GM23338 (cell line): ENCODE measurements at regions not wholly inside any gene's neighbourhood (a gene's known extent, or its start where the extent isn't known, plus 50 kb on each side); places are given as distances from the start of the nearest gene placed in this dataset.
A peak's percentile ranks its signal among the peaks of the same experiment; 100 is the strongest.

Experiments
- ATAC-seq: fragments of 200-7000 bp; cut with Tn5 transposase; 3 replicates; pipeline ENCODE4 v1.9.1; 2020
- DNase-seq: peaks from one replicate; pipeline ENCODE4 v3.0.0-alpha.2; 2015; ENCODE audit warnings: low spot score
- H2AFZ ChIP-seq: fragments of 200-600 bp; sonication (generic); 2 replicates; pipeline ENCODE4 v1.8.0; 2016; ENCODE audit warnings: antibody characterized with exemption, mild to moderate bottlenecking, moderate library complexity
- H3F3A ChIP-seq: fragments of 200-600 bp; sonication (generic); replicated peaks from 2 replicates; pipeline ENCODE4 v1.8.0; 2017; ENCODE audit warnings: antibody characterized with exemption, mixed run types, low read depth
- H3K27ac ChIP-seq: fragments of 200-600 bp; sonication (generic); 2 replicates; pipeline ENCODE4 v1.6.1; 2016; ENCODE audit warnings: low read depth
- H3K27me3 ChIP-seq: fragments of 200-600 bp; sonication (generic); 2 replicates; pipeline ENCODE4 v1.8.0; 2016; ENCODE audit warnings: mild to moderate bottlenecking, mixed run types, moderate library complexity; ENCODE audit not compliant: insufficient read depth
- H3K36me3 ChIP-seq: fragments of 200-600 bp; sonication (generic); 2 replicates; pipeline ENCODE4 v1.8.0; 2016; ENCODE audit warnings: mild to moderate bottlenecking; ENCODE audit not compliant: insufficient read depth
- H3K4me1 ChIP-seq: fragments of 200-600 bp; sonication (generic); 2 replicates; pipeline ENCODE4 v1.8.0; 2016; ENCODE audit warnings: mild to moderate bottlenecking, moderate library complexity; ENCODE audit not compliant: insufficient read depth
- H3K4me2 ChIP-seq: fragments of 200-600 bp; sonication (generic); 2 replicates; pipeline ENCODE4 v1.7.1; 2017; ENCODE audit warnings: mixed run types
- H3K4me3 ChIP-seq: fragments of 200-600 bp; sonication (generic); 2 replicates; pipeline ENCODE4 v1.6.1; 2016; ENCODE audit warnings: mixed run types
- H3K79me2 ChIP-seq: fragments of 200-600 bp; sonication (generic); replicated peaks from 2 replicates; pipeline ENCODE4 v1.8.0; 2017; ENCODE audit warnings: mild to moderate bottlenecking; ENCODE audit not compliant: insufficient read depth
- H3K9me2 ChIP-seq: fragments of 200-600 bp; sonication (generic); 2 replicates; pipeline ENCODE4 v1.8.0; 2017; ENCODE audit not compliant: insufficient read depth
- H4K20me1 ChIP-seq: fragments of 200-600 bp; sonication (generic); replicated peaks from 2 replicates; pipeline ENCODE4 v1.8.0; 2017; ENCODE audit warnings: mild to moderate bottlenecking; ENCODE audit not compliant: insufficient read depth
- H3K27ac Mint-ChIP-seq: 2 replicates; pipeline ENCODE4 v1.8.0; 2020; ENCODE audit warnings: inconsistent platforms, mild to moderate bottlenecking, moderate library complexity, mixed read lengths
- H3K27me3 Mint-ChIP-seq: 3 replicates; pipeline ENCODE4 v1.8.0; 2022; ENCODE audit warnings: low read depth, mild to moderate bottlenecking, moderate library complexity, mixed read lengths, inconsistent platforms; ENCODE audit not compliant: insufficient read depth, poor library complexity
- H3K36me3 Mint-ChIP-seq: 3 replicates; pipeline ENCODE4 v1.8.0; 2021; ENCODE audit warnings: low read depth, mild to moderate bottlenecking, inconsistent platforms, moderate library complexity, mixed read lengths
- H3K4me1 Mint-ChIP-seq: 3 replicates; pipeline ENCODE4 v1.8.0; 2020; ENCODE audit warnings: mild to moderate bottlenecking, inconsistent platforms, mixed read lengths
- H3K4me3 Mint-ChIP-seq: 3 replicates; pipeline ENCODE4 v1.8.0; 2021; ENCODE audit warnings: moderate library complexity, mild to moderate bottlenecking, inconsistent platforms, mixed read lengths
- H3K9me3 Mint-ChIP-seq: 3 replicates; pipeline ENCODE4 v1.8.0; 2020; ENCODE audit warnings: moderate library complexity, mild to moderate bottlenecking, inconsistent platforms, mixed read lengths
- CREB1 ChIP-seq: fragments of 250-450 bp; sonication (Bioruptor Pico); IDR thresholded peaks from 2 replicates; pipeline ENCODE4 v1.5.0; 2020; ENCODE audit warnings: low read depth, mild to moderate bottlenecking, moderate library complexity
- CTCF ChIP-seq, 2 experiments: fragments of 200-600 bp in 1 of 2; sonication (generic) in 1 of 2; conservative IDR thresholded peaks; 2 replicates each; pipeline versions ENCODE4 v1.5.1 to v1.6.1; 2016 to 2017; ENCODE audit warnings: antibody characterized with exemption in 2 of 2, low read depth in 2 of 2, mild to moderate bottlenecking in 2 of 2, moderate library complexity in 1 of 2
- EZH2 ChIP-seq: fragments of 200-600 bp; sonication (generic); IDR thresholded peaks from one replicate; pipeline ENCODE4 v1.8.0; 2017; ENCODE audit warnings: antibody characterized with exemption, mild to moderate bottlenecking, low read depth; ENCODE audit not compliant: unreplicated experiment
- EZH2phosphoT487 ChIP-seq: fragments of 200-600 bp; sonication (generic); IDR thresholded peaks from one replicate; pipeline ENCODE4 v1.8.1; 2018; ENCODE audit warnings: antibody characterized with exemption; ENCODE audit not compliant: unreplicated experiment
- JUNB ChIP-seq: IDR thresholded peaks from one replicate; pipeline ENCODE4 v1.6.1; 2016; ENCODE audit warnings: antibody characterized with exemption; ENCODE audit not compliant: unreplicated experiment
- NANOG ChIP-seq: IDR thresholded peaks from 2 replicates; pipeline ENCODE4 v1.6.1; 2016; ENCODE audit warnings: antibody characterized with exemption, borderline replicate concordance
- POLR2AphosphoS5 ChIP-seq: IDR thresholded peaks from 2 replicates; pipeline ENCODE4 v1.6.1; 2016; ENCODE audit warnings: antibody characterized with exemption, low read depth
- REST ChIP-seq: IDR thresholded peaks from one replicate; pipeline ENCODE4 v1.6.1; 2018; ENCODE audit warnings: antibody characterized with exemption; ENCODE audit not compliant: unreplicated experiment
- STAT1 ChIP-seq: IDR thresholded peaks from one replicate; pipeline ENCODE4 v1.6.1; 2016; ENCODE audit warnings: antibody characterized with exemption; ENCODE audit not compliant: unreplicated experiment
- ZNF331 ChIP-seq: fragments of 250-450 bp; sonication (Bioruptor Pico); IDR thresholded peaks from 2 replicates; pipeline ENCODE4 v1.5.0; 2020; ENCODE audit warnings: low read depth, mild to moderate bottlenecking, moderate library complexity
- ZNF462 ChIP-seq: fragments of 250-450 bp; sonication (Bioruptor Pico); IDR thresholded peaks from 2 replicates; pipeline ENCODE4 v1.5.0; 2020; ENCODE audit warnings: mild to moderate bottlenecking, moderate library complexity

- Mint-ChIP-seq H3K9me3 (peaks cover 3% of the 10 kb centered on the region; the same call in 1 of the 3 replicates), H3K36me3 (no peaks in the 10 kb centered on the region), H3K27ac (no peak overlapping the region), H3K27me3 (peaks cover 2% of the 10 kb centered on the region), H3K4me1 (no peaks in the 10 kb centered on the region), H3K4me3 (no peak overlapping the region)
- H3K27me3 ChIP-seq = no peaks in the 10 kb centered on the region
- no peaks in the 10 kb centered on the region for H4K20me1 ChIP-seq
- ATAC-seq (no peak), DNase-seq (no peak)
- H3K36me3 ChIP-seq = no peaks in the 10 kb centered on the region
- no peak overlapping the region for H3K4me2 ChIP-seq
- H3K4me3 ChIP-seq = no peak overlapping the region
- no peaks in the 10 kb centered on the region for H3F3A ChIP-seq
- TF ChIP-seq ZNF462 (CRISPR knock-in tag) = no peak
- no peak for TF ChIP-seq CREB1 (CRISPR knock-in tag)
- no peak for TF ChIP-seq EZH2phosphoT487
- H2AFZ ChIP-seq = no peak overlapping the region
- H3K4me1 ChIP-seq = no peaks in the 10 kb centered on the region
- no peak overlapping the region for H3K27ac ChIP-seq
- H3K79me2 ChIP-seq = no peaks in the 10 kb centered on the region
- no peaks in the 10 kb centered on the region for H3K9me2 ChIP-seq
These were observed 915.4 kb downstream of the GATA3 start for GRCh38 chr10:8969853-8970252.

GRCh38 chr10:8975535-8975934, 921.0 kb downstream of the GATA3 start:
- Histone ChIP-seq H3K79me2 (no peaks in the 10 kb centered on the region), H3K9me2 (0 out of 2 replicates have a peak, but pooled peaks cover 3% of the 10 kb centered on the region), H3K27me3 (no peaks in the 10 kb centered on the region), H3F3A (no peaks in the 10 kb centered on the region), H3K27ac (no peak overlapping the region), H3K36me3 (no peaks in the 10 kb centered on the region), H3K4me3 (no peak overlapping the region), H3K4me1 (no peaks in the 10 kb centered on the region), H4K20me1 (no peaks in the 10 kb centered on the region), H3K4me2 (no peak overlapping the region), H2AFZ (peak overlapping the region; percentile 32; the same call in 1 of the 2 replicates)
- no peak for ATAC-seq
- Mint-ChIP-seq H3K9me3 (no peaks in the 10 kb centered on the region), H3K4me1 (peaks cover 8% of the 10 kb centered on the region; the same call in 2 of the 3 replicates), H3K36me3 (no peaks in the 10 kb centered on the region), H3K4me3 (no peak overlapping the region), H3K27me3 (no peaks in the 10 kb centered on the region), H3K27ac (peak overlapping the region; percentile 24)
- DNase-seq = peak; percentile 11
- TF ChIP-seq POLR2AphosphoS5 (no peak), STAT1 (no peak), ZNF331 (CRISPR knock-in tag) (no peak), JUNB (no peak), EZH2phosphoT487 (no peak), CTCF (conservative IDR thresholded peaks at IDR 0.05; ENCODE audit: low read depth in 2 of 2) (no peak), REST (no peak), EZH2 (no peak), CREB1 (CRISPR knock-in tag) (no peak), NANOG (no peak)
